Stimulated activated CD8-positive, alpha-beta memory T cell treated with anti-CD3 and anti-CD28 coated beads, Interleukin-4, amount 100 ng/mL, for 48 hours (primary cell): ENCODE measurements at regions not wholly inside any gene's neighbourhood (a gene's known extent, or its start where the extent isn't known, plus 50 kb on each side); places are given as distances from the start of the nearest gene placed in this dataset.

Experiments used
- DNase-seq: peaks from one replicate; pipeline ENCODE4 v3.0.0-alpha.2; 2020

DNA sequence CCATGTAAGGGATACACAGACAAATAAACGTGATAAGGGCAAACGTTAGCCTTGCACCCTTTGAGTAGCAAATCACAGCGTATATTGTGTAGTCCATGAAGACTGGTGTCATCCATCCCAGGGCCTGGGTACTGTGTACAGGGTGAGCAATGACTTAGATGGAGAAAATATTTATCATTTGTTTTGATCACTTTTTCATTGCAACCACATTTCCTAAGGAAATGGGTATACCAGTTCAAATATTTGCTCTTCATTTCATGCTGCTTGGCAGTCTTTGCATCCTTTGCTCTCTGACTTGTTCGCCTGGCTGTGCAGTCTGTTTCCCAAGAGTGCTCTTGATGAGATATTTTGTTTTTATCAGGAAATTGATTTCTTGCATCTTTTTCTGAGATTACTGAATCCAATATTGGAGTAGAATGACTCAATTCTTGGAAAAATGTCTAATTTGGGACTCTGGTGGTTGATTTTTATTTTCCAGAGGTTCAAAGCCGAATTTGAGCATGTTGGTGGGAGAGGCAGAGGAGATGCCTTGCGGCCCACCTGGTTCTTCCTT, 424.6 kb upstream of the SEMA6D start:
- DNase-seq, result no peak

DNA sequence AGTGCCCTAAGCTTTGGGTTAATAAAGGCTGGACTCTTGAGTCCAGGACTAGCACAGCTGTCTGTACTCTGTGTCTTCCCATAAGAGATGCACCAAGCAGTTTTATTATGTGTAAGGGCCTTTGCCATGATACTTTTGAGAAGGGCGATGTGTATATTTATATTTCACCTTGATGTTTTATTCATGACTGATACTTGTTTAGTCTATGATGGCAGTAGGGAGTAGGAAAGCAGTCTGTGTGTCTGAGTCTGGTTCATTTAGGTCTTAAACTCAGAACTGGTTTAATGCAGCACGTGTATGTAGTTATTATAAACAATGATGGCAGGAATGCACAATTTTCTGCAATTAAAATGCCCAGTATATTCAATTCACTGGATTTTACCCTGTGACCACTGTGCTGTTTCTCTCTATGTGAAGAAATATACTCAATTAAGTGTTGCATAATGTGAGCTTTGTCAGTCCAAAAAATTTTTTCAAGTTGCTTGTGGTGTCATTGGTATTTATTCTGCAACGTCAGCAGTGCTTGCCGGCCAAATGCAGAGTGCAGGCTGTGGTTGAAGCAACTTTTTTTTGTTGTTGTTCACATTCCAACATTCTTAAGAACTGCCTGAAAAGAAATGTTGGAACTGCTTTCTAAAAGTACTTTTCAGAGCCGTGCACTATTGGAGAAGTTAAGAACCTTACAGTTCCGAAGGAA, 423.7 kb upstream of the SEMA6D start:
- no peak for DNase-seq

DNA sequence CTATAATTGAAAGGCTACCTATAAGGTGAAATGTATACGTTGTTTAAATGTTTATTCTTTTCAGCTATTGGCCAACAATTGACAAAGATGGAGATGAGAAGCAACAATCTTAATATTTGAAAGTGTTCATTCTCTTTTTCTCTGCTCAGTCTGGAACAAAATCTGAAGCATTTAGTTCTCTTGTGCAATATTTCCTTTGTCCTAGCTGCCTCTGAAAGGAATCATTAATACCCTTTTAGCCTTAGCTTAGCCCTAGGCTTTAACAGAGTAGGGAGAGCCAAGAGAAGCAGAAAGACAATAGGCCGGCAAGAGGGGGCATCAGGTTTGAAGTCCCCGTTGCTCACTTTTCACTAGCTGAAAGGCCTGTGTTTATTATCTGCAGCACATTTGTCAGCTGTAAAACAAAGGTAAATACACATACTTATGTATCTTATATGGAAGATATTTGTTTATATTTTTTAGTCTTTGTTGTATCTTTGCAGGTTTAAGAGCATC, 422.5 kb upstream of the SEMA6D start:
- DNase-seq, result no peak

DNA sequence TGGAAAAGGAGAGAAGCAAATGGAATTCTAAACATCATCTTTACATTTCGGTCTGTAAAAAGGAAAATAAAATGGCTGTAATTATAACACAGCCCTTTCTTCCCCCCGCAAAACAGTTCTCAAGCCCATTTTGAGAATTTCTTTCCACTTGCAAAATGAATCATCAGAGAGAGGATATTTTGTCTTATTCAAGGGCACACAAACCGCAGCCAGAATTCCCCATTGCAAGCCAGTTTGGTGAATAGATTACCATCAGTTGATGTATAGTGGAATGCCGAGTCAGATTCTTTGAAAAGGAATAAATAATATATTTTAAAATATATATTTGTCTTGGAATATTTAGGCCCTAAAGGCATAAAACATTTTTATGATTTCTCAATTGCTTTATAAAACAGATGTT, 420.4 kb upstream of the SEMA6D start:
- DNase-seq, result no peak

DNA sequence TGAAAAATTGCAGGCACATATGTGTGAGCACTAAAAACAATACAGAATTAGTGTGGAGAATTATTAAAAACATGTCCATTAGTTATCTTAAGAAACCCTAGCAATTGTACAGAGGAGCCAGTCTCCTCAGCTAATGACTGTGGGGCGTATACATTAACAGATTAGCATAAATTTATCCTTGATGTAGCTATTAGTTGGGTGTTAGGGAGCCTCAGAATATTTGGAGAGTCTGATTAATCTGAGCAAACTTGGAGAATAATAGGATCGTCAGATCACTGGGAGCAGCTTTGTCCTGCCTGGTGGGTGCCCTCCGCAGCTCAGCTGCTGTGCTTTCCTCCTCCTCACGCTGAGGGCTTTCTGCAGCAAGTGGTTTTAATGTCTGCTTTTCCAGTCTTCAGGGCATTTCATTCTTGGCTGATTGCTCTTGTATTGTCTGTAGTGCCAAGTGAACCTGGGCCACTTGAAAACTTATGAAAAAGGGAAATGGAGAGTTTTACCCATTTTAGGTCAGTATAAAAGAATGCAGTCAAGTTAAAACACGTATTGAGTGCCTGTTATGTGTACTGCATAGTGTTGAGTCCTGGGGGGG, 417.4 kb upstream of the SEMA6D start:
- DNase-seq, result no peak

GRCh38 chr15:47300596-47300995, 416.7 kb upstream of the SEMA6D start:
- no peak for DNase-seq

GRCh38 chr15:47301481-47301880, 415.8 kb upstream of the SEMA6D start:
- DNase-seq, result no peak

DNA sequence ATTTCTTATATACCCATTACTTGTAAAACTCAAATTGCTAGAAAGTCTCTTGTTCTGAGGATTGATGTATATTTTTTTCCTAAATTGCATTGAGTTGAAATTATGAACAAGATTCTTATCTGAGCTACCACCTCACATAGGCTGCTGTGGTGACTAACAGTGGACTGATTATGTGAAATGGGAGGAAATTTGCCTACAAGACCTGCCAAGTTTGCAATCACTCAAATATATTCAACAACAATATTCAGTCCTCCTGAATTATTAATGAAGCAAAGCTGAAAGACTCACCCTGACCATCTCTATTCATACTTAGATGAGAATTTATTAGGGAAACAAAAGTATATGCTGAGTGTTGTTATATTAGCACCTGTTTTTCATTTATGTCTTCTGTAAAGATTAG, 412.6 kb upstream of the SEMA6D start:
- no peak for DNase-seq

DNA sequence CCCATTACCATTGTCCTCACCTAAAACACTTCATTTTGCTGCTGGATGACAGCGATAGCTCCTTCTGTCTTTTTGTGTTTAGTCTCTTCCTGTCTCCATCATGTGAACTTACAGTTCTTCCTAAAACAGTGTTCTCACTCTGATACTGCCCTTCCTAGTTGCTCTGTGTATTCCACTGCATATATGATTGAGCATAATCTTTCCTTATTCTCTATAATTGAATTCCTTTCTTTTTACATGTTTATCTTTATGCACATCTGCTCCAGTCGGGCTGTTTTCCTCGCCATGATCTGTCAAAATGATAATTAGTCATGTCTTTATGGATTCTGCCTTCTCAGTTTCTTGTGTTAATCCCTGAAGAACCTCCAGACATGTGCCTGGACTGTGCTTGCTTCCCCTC, 405.1 kb upstream of the SEMA6D start:
- DNase-seq, result no peak

GRCh38 chr15:47326410-47327333, 390.6 kb upstream of the SEMA6D start:
- no peak for DNase-seq

DNA sequence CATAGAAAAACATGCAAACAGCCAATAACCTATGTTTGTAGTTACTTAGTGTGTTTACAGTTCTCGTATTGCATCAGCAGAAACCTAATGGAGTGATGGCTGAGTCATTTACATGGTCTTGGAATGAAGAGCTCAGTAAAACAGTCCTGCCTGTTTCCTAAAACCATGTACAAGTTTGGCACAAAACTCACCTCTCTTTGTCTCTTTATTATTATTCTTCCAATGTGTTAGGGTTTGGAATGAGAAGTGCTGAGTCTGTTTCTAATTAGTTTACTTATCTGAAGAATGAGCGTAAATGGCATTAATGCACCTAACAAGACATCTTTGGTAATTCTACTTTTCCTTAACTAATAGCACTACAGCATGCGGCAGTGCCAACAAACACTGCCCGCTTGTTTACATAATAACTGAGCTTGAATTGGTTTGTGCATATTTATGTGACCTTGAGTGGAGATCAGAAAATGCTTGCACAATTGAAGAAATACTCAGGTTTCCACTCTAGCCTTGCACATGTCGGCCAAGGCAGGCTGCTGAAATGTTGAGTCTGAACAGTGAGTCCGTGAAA, 385.4 kb upstream of the SEMA6D start:
- DNase-seq, result no peak

DNA sequence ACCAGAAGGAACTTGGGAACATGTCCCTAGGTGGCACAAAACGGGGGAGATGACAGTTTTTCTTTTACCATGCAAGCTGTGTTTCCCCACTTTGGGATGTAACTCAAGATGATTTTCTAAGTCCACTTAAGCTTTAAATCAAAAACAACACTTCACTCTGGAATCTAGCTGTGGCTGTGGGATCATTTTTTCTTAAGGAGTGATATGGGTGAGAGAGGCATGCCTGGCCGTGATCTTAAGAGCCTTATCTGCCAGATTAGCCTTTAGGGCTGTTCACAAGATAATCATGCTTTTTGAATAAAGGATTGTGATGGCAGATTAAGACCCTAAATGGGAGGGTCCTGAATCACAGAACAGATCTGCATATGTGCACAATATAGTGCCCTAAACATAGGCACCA, 384.8 kb upstream of the SEMA6D start:
- no peak for DNase-seq

GRCh38 chr15:47333734-47334133, 383.6 kb upstream of the SEMA6D start:
- DNase-seq, result no peak

- no peak for DNase-seq
Observed at GRCh38 chr15:47334805-47335535, 382.3 kb upstream of the SEMA6D start.

- DNase-seq, result no peak
Observed at GRCh38 chr15:47337106-47337505, 380.2 kb upstream of the SEMA6D start.

GRCh38 chr15:47337836-47338235, 379.5 kb upstream of the SEMA6D start:
- no peak for DNase-seq

GRCh38 chr15:47338771-47339170, 378.5 kb upstream of the SEMA6D start:
- DNase-seq, result no peak

- DNase-seq, result no peak
Observed at GRCh38 chr15:47339800-47340570, 377.3 kb upstream of the SEMA6D start.

- DNase-seq, result no peak
Observed at GRCh38 chr15:47340571-47340920, 376.8 kb upstream of the SEMA6D start.

DNA sequence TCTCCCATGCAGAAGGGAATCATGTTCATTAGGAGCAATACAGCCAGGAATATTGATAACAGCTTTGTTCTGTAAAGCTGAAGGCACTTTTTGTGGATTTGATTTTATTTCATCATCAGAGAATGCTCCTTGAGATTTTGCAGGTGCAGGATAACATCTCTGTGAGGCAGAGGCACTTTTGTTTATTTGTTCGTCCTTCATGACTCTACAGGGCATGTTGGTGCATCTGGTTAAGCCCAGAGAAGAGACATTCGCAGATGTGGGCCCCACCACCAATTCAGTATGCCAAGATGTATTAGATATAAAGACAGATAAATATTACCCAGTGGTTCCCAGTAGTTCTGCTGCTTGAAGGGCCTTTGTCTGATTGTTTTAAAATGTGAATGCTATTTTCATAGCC, 368.1 kb upstream of the SEMA6D start:
- no peak for DNase-seq

DNA sequence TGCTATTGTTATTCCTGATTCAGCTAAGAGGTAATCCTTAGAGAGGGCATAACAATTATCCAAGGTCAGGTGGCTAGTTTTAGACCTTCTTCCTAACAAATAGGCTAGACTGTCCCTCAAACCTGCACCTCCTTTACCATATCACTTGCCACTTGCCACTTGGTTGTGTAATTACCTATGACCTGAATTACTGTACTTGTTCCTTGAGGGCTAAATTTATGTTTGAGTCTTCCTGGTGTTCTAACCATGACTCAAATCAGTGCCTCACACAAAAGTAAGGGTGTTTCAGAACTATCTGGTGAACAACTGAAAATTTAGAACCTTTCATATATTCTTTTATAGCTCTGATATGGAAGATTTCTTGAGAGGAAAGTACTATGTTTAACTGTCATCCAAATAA, 365.8 kb upstream of the SEMA6D start:
- no peak for DNase-seq

- DNase-seq, result no peak
Observed at GRCh38 chr15:47352217-47352616, 365.1 kb upstream of the SEMA6D start.
